Uterus (tissue), 3 donors: ENCODE measurements at regions not wholly inside any gene's neighbourhood (a gene's known extent, or its start where the extent isn't known, plus 50 kb on each side); places are given as distances from the start of the nearest gene placed in this dataset.

Source experiments
- DNase-seq, 2 donors: peaks; one replicate each; pipeline ENCODE4 v3.0.0-alpha.2; 2019 to 2020
- H3K27ac ChIP-seq, 2 donors: fragments of 200-600 bp; sonication (generic); 1 replicate in 1 of 2; 2 replicates in 1 of 2; pipeline ENCODE4 v1.5.1; 2016 to 2018
- H3K27me3 ChIP-seq, 2 donors: fragments of 200-600 bp; sonication (generic); one replicate each; pipeline ENCODE4 v1.5.1; 2018 to 2019; ENCODE audit warnings: control low read depth in 1 of 2
- H3K36me3 ChIP-seq, 2 donors: fragments of 200-600 bp; sonication (generic); one replicate each; pipeline ENCODE4 v1.5.1; 2019; ENCODE audit warnings: control low read depth in 1 of 2
- H3K4me1 ChIP-seq, 2 donors: fragments of 200-600 bp; sonication (generic); one replicate each; pipeline ENCODE4 v1.5.1; 2018 to 2019; ENCODE audit warnings: control low read depth in 1 of 2
- H3K4me3 ChIP-seq, 2 donors: fragments of 200-600 bp; sonication (generic); 1 replicate in 1 of 2; 2 replicates in 1 of 2; pipeline ENCODE4 v1.5.1; 2018 to 2019; ENCODE audit warnings: mild to moderate bottlenecking in 1 of 2
- H3K9me3 ChIP-seq, 2 donors: fragments of 200-600 bp; sonication (generic); one replicate each; pipeline ENCODE4 v1.5.1; 2019; ENCODE audit warnings: control low read depth in 1 of 2
- POLR2A ChIP-seq, 2 donors: fragments of 450-650 bp; IDR thresholded peaks; one replicate each; pipeline ENCODE4 v1.6.1; 2016; ENCODE audit warnings: antibody characterized with exemption in 2 of 2, mild to moderate bottlenecking in 1 of 2, moderate library complexity in 1 of 2
- intact Hi-C: fragments of 100-400 bp; cut with DNase I; formaldehyde crosslinking; loops from one replicate; pipeline ENCODE4 v1.15.1; 2023; ENCODE audit warnings: low total_unique reads
- TF ChIP-seq, protein P1 (sequence below), 4 experiments: fragments of 200-600 bp in 2 of 4; fragments of 450-650 bp in 2 of 4; sonication (generic) in 2 of 4; IDR thresholded peaks; one replicate each; pipeline ENCODE4 v1.5.1; 2016 to 2019; ENCODE audit warnings: antibody characterized with exemption in 4 of 4, mild to moderate bottlenecking in 2 of 4, moderate library complexity in 1 of 4
- donor health status: DM: yes; HTN: yes; CAD: no.

- no peak for DNase-seq
- no peak for TF ChIP-seq POLR2A (IDR thresholded peaks at IDR 0.05)
- TF ChIP-seq, protein P1, sequence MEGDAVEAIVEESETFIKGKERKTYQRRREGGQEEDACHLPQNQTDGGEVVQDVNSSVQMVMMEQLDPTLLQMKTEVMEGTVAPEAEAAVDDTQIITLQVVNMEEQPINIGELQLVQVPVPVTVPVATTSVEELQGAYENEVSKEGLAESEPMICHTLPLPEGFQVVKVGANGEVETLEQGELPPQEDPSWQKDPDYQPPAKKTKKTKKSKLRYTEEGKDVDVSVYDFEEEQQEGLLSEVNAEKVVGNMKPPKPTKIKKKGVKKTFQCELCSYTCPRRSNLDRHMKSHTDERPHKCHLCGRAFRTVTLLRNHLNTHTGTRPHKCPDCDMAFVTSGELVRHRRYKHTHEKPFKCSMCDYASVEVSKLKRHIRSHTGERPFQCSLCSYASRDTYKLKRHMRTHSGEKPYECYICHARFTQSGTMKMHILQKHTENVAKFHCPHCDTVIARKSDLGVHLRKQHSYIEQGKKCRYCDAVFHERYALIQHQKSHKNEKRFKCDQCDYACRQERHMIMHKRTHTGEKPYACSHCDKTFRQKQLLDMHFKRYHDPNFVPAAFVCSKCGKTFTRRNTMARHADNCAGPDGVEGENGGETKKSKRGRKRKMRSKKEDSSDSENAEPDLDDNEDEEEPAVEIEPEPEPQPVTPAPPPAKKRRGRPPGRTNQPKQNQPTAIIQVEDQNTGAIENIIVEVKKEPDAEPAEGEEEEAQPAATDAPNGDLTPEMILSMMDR (IDR thresholded peaks at IDR 0.05): no peak
- H3K9me3 ChIP-seq: no peaks in the 10 kb centered on the region
- no peaks in the 10 kb centered on the region for H3K36me3 ChIP-seq
- no peaks in the 10 kb centered on the region for H3K4me1 ChIP-seq
- H3K27ac ChIP-seq: no peak overlapping the region
- H3K27me3 ChIP-seq: no peaks in the 10 kb centered on the region
- H3K4me3 ChIP-seq: no peak overlapping the region
- intact Hi-C loops: no loop called here
Observed at GRCh38 chr5:89384391-89384790, 501.4 kb upstream of the MEF2C start.

DNA sequence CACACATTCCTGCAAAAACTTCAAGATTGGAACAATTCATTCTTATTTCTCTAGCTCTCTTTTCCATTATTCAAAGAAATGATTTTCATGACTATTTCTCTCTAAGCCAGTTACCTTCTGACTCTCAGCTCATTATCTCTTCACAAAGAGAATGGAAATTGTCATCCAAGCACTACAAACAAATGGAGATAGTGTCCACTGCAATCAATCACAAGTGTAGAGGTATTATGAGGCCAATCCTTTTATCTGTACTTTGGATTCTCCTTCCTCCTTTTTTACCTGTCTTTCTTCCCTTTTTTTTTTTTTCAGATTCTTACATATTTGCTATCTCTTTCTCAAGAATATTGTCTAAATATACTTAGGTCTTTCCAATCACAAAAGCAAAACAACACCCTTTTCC, 497.7 kb upstream of the MEF2C start:
- H3K27ac ChIP-seq: no peak overlapping the region
- H3K9me3 ChIP-seq: no peaks in the 10 kb centered on the region
- no peak overlapping the region for H3K4me3 ChIP-seq
- intact Hi-C loops: no loop called here
- TF ChIP-seq, protein P1 (IDR thresholded peaks at IDR 0.05): no peak
- no peak for TF ChIP-seq POLR2A (IDR thresholded peaks at IDR 0.05)
- no peak for DNase-seq
- H3K4me1 ChIP-seq: no peaks in the 10 kb centered on the region
- no peaks in the 10 kb centered on the region for H3K27me3 ChIP-seq
- H3K36me3 ChIP-seq: no peaks in the 10 kb centered on the region

GRCh38 chr5:89377767-89378455, 494.9 kb upstream of the MEF2C start:
- intact Hi-C loops: no loop called here
- Histone ChIP-seq H3K4me1 (no peaks in the 10 kb centered on the region), H3K9me3 (no peaks in the 10 kb centered on the region), H3K27me3 (no peaks in the 10 kb centered on the region), H3K27ac (no peak overlapping the region), H3K36me3 (no peaks in the 10 kb centered on the region), H3K4me3 (no peak overlapping the region)
- no peak for DNase-seq
- TF ChIP-seq, protein P1 (IDR thresholded peaks at IDR 0.05): no peak
- no peak for TF ChIP-seq POLR2A (IDR thresholded peaks at IDR 0.05)

DNA sequence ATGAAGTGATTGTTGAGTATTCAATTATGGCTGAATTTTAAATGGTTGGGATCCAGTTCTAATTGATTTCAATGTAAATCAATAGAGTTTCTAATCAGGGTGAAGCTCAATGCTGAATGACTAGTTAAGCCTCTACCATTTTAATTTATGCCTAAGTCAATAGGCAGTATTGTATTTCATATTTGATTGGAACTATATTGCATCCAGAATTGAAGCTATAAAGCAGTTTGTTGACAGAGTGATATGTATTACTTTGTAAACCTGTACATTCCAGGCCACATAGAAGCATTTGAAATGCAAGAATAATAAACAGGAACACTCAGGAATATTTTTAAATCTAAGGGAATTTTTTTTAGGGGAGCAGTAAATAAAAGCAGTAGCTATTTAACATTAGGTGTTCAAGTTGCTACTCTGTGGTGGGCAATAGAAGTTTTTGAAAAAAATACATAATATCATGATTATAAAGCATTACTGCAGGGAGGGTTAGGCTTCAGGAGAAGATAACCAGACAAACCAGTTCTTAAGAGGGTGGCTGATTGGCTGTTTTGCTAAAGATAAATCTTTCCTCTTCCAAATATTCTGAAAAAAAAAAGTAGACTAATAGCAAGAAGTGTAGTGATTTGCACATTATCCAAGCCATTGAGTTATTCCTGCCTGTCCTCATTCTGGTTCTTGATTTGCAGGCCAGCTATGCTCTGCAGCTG, 492.0 kb upstream of the MEF2C start:
- DNase-seq: no peak
- H3K9me3 ChIP-seq: no peaks in the 10 kb centered on the region
- TF ChIP-seq, protein P1 (IDR thresholded peaks at IDR 0.05): no peak
- TF ChIP-seq POLR2A (IDR thresholded peaks at IDR 0.05): no peak
- H3K27me3 ChIP-seq: no peaks in the 10 kb centered on the region
- no peaks in the 10 kb centered on the region for H3K4me1 ChIP-seq
- no peaks in the 10 kb centered on the region for H3K36me3 ChIP-seq
- H3K27ac ChIP-seq: no peak overlapping the region
- intact Hi-C loops: no loop called here
- H3K4me3 ChIP-seq: no peak overlapping the region

GRCh38 chr5:89374144-89374784, 491.3 kb upstream of the MEF2C start:
- no peak for TF ChIP-seq POLR2A (IDR thresholded peaks at IDR 0.05)
- TF ChIP-seq, protein P1 (IDR thresholded peaks at IDR 0.05): no peak
- H3K36me3 ChIP-seq: no peaks in the 10 kb centered on the region
- no peak overlapping the region for H3K4me3 ChIP-seq
- no peak for DNase-seq
- no peaks in the 10 kb centered on the region for H3K27me3 ChIP-seq
- H3K4me1 ChIP-seq: no peaks in the 10 kb centered on the region
- H3K9me3 ChIP-seq: no peaks in the 10 kb centered on the region
- H3K27ac ChIP-seq: no peak overlapping the region
- intact Hi-C loops: no loop called here
